Trophoblast cell (in vitro differentiated cells and primary cell): ENCODE measurements at regions not wholly inside any gene's neighbourhood (a gene's known extent, or its start where the extent isn't known, plus 50 kb on each side); places are given as distances from the start of the nearest gene placed in this dataset.

Experiments used
- DNase-seq, 2 donors: peaks; one replicate each; pipeline ENCODE4 v3.0.0-alpha.2; 2016
- H2AFZ ChIP-seq: 2 replicates; pipeline ENCODE4 v1.6.1; 2013; ENCODE audit warnings: low read length, moderate library complexity, mild to moderate bottlenecking; ENCODE audit not compliant: insufficient read depth, poor library complexity
- H2AK5ac ChIP-seq: 2 replicates; pipeline ENCODE4 v1.6.1; 2013; ENCODE audit warnings: mild to moderate bottlenecking, low read length
- H2BK120ac ChIP-seq: 2 replicates; pipeline ENCODE4 v1.6.1; 2013; ENCODE audit warnings: low read length, mild to moderate bottlenecking, moderate library complexity; ENCODE audit not compliant: insufficient read depth, poor library complexity
- H2BK12ac ChIP-seq: 2 replicates; pipeline ENCODE4 v1.6.1; 2013; ENCODE audit warnings: mild to moderate bottlenecking, low read length, moderate library complexity
- H2BK5ac ChIP-seq: 2 replicates; pipeline ENCODE4 v1.6.1; 2013; ENCODE audit warnings: low read length, low read depth, moderate library complexity, mild to moderate bottlenecking; ENCODE audit not compliant: poor library complexity
- H3K14ac ChIP-seq: 2 replicates; pipeline ENCODE4 v1.6.1; 2013; ENCODE audit warnings: mild to moderate bottlenecking, low read length
- H3K18ac ChIP-seq: 2 replicates; pipeline ENCODE4 v1.6.1; 2013; ENCODE audit warnings: mild to moderate bottlenecking, low read length
- H3K23ac ChIP-seq: 2 replicates; pipeline ENCODE4 v1.6.1; 2013; ENCODE audit warnings: low read length
- H3K27ac ChIP-seq: 2 replicates; pipeline ENCODE4 v1.5.1; 2013; ENCODE audit warnings: low read depth, mild to moderate bottlenecking, inconsistent platforms, low read length, moderate library complexity
- H3K27me3 ChIP-seq: 2 replicates; pipeline ENCODE4 v1.6.1; 2013; ENCODE audit warnings: inconsistent platforms, mild to moderate bottlenecking, low read length, moderate library complexity; ENCODE audit not compliant: insufficient read depth
- H3K36me3 ChIP-seq, 2 experiments: 1 replicate in 1 of 2; 2 replicates in 1 of 2; pipeline ENCODE4 v1.6.1; 2013; ENCODE audit warnings: low read length in 2 of 2, mild to moderate bottlenecking in 2 of 2, moderate library complexity in 1 of 2; ENCODE audit not compliant: insufficient read depth in 2 of 2, control insufficient read depth in 1 of 2
- H3K4ac ChIP-seq: 2 replicates; pipeline ENCODE4 v1.6.1; 2013; ENCODE audit warnings: low read depth, mild to moderate bottlenecking, low read length, moderate library complexity
- H3K4me1 ChIP-seq, 2 experiments: 1 replicate in 1 of 2; 2 replicates in 1 of 2; pipeline ENCODE4 v1.6.1; 2013; ENCODE audit warnings: low read length in 2 of 2, mild to moderate bottlenecking in 2 of 2, moderate library complexity in 1 of 2; ENCODE audit not compliant: insufficient read depth in 2 of 2, control insufficient read depth in 1 of 2
- H3K4me2 ChIP-seq: 2 replicates; pipeline ENCODE4 v1.6.1; 2013; ENCODE audit warnings: inconsistent platforms, mild to moderate bottlenecking, low read length, moderate library complexity
- H3K4me3 ChIP-seq: 2 replicates; pipeline ENCODE4 v1.5.1; 2013; ENCODE audit warnings: mild to moderate bottlenecking, low read depth, low read length, inconsistent platforms
- H3K79me1 ChIP-seq: one replicate; pipeline ENCODE4 v1.6.1; 2013; ENCODE audit warnings: low read length
- H3K79me2 ChIP-seq: 2 replicates; pipeline ENCODE4 v1.6.1; 2013; ENCODE audit warnings: low read length, mild to moderate bottlenecking; ENCODE audit not compliant: control insufficient read depth, insufficient read depth, poor library complexity
- H3K9ac ChIP-seq: 2 replicates; pipeline ENCODE4 v1.6.1; 2013; ENCODE audit warnings: mild to moderate bottlenecking, low read length
- H3K9me3 ChIP-seq: 2 replicates; pipeline ENCODE4 v1.6.1; 2013; ENCODE audit warnings: low read depth, mild to moderate bottlenecking, control low read depth, inconsistent platforms, low read length; ENCODE audit not compliant: insufficient read depth
- H4K12ac ChIP-seq: 2 replicates; pipeline ENCODE4 v1.6.1; 2013; ENCODE audit warnings: low read depth, mild to moderate bottlenecking, low read length, moderate library complexity
- H4K8ac ChIP-seq: 2 replicates; pipeline ENCODE4 v1.6.1; 2013; ENCODE audit warnings: low read depth, mild to moderate bottlenecking, low read length, moderate library complexity
- H4K91ac ChIP-seq: one replicate; pipeline ENCODE4 v1.6.1; 2013; ENCODE audit warnings: low read depth, mild to moderate bottlenecking, low read length, moderate library complexity
- WGBS: extraction: QIAGEN DNeasy Blood & Tissue Kit; methylation state at CpG from one replicate; pipeline ENCODE4 v1.1.7; 2013; ENCODE audit warnings: missing lambda C conversion rate; ENCODE audit not compliant: insufficient read length, insufficient coverage; ENCODE audit errors: extremely low coverage; 5-methylcytosine and 5-hydroxymethylcytosine counted together

DNA sequence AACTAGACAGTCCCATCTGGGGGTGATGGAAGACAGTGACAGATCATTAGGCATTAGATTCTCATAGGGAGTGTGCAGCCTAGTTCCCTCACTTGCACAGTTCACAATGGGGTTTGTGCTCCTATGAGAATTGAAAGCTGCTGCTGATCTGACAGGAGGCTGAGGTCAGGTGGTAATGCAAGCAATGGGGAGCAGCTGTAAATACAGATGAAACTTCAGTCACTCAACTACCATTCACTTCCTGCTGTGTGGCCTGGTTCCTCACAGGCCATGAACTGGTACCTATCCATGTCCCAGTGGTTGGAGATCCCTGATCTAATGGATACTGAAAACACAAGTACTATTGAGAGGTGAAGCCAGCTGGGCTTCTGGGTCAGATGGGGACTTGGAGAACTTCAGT lies 72.5 kb downstream of the AGTR2 start:
- Histone ChIP-seq H3K4me1 (no peaks in the 10 kb centered on the region), H2BK120ac (no peak overlapping the region), H3K4me3 (no peak overlapping the region), H3K14ac (no peak overlapping the region), H3K18ac (no peak overlapping the region), H2BK12ac (no peak overlapping the region), H3K9me3 (no peaks in the 10 kb centered on the region), H3K4me2 (no peak overlapping the region), H3K4ac (no peak overlapping the region), H3K27me3 (no peaks in the 10 kb centered on the region), H4K8ac (no peak overlapping the region), H4K12ac (no peak overlapping the region), H2AFZ (no peak overlapping the region), H2BK5ac (no peak overlapping the region), H3K36me3 (no peaks in the 10 kb centered on the region), H2AK5ac (no peak overlapping the region), H3K79me1 (no peaks in the 10 kb centered on the region), H3K27ac (no peak overlapping the region), H3K79me2 (no peaks in the 10 kb centered on the region), H3K23ac (no peak overlapping the region), H3K9ac (no peak overlapping the region), H4K91ac (no peak overlapping the region)
- no peak for DNase-seq

DNA sequence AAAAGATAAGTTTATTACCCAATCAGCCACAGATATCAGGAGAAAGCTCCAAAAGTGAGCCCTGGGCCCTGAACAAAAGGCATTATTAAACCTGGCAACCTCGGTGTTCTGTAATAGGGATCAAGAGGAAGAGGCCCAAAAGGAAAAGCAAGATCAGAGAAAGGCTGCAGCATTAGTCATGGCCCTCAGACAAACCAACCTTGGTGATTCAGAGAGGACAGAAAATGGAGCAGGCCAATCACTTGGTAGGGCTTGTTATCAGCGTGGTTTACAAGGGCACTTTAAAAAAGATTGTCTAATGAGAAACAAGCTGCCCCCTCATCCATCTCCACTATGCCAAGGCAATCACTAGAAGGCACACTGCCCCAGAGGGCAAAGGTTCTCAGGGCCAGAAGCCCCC lies 75.7 kb downstream of the AGTR2 start:
- Histone ChIP-seq H4K8ac (no peak overlapping the region), H3K79me1 (no peaks in the 10 kb centered on the region), H4K12ac (no peak overlapping the region), H2AFZ (no peak overlapping the region), H3K79me2 (no peaks in the 10 kb centered on the region), H2BK5ac (no peak overlapping the region), H3K18ac (no peak overlapping the region), H3K9me3 (no peaks in the 10 kb centered on the region), H3K27ac (no peak overlapping the region), H2AK5ac (no peak overlapping the region), H4K91ac (no peak overlapping the region), H3K4me1 (no peaks in the 10 kb centered on the region), H2BK12ac (no peak overlapping the region), H3K9ac (no peak overlapping the region), H3K4me3 (no peak overlapping the region), H3K14ac (no peak overlapping the region), H3K4ac (no peak overlapping the region), H3K36me3 (no peaks in the 10 kb centered on the region), H3K4me2 (no peak overlapping the region), H3K27me3 (no peaks in the 10 kb centered on the region), H2BK120ac (no peak overlapping the region), H3K23ac (no peak overlapping the region)
- no CpG with 5 or more reads among the region's 2 CpGs for WGBS
- no peak for DNase-seq

GRCh38 chrX:116267511-116268040 lies 97.0 kb downstream of the AGTR2 start:
- Histone ChIP-seq H2AK5ac (no peak overlapping the region), H3K4me1 (no peaks in the 10 kb centered on the region), H3K4me2 (no peak overlapping the region), H4K12ac (no peak overlapping the region), H4K91ac (no peak overlapping the region), H3K9ac (no peak overlapping the region), H3K4ac (no peak overlapping the region), H2AFZ (no peak overlapping the region), H2BK5ac (no peak overlapping the region), H3K27ac (no peak overlapping the region), H3K14ac (no peak overlapping the region), H3K18ac (no peak overlapping the region), H3K27me3 (no peaks in the 10 kb centered on the region), H3K9me3 (no peaks in the 10 kb centered on the region), H4K8ac (no peak overlapping the region), H3K23ac (no peak overlapping the region), H3K79me1 (no peaks in the 10 kb centered on the region), H2BK12ac (no peak overlapping the region), H3K36me3 (no peaks in the 10 kb centered on the region), H3K4me3 (no peak overlapping the region), H2BK120ac (no peak overlapping the region), H3K79me2 (no peaks in the 10 kb centered on the region)
- no CpG with 5 or more reads among the region's 3 CpGs for WGBS
- no peak for DNase-seq

DNA sequence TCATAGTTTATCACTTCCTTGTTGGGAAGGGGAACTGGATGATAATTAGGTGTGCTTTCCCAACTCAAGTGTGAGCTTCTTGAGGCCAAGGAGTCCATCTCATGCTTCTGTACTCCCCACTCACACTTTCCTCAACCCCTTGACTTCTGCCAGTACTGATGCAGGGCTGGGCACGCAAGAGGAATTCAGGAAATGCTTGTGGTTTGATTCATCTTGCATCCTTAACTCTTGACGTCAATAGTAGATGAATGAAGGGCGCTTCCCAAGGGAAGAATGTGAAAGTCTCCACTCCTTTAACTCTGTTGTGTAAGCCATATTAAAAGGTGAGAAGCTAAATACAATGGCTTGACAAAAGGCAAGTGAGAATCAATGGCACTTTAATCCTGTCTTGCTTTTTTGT lies 101.8 kb downstream of the AGTR2 start:
- Histone ChIP-seq H2AFZ (no peak overlapping the region), H3K4me3 (no peak overlapping the region), H3K23ac (no peak overlapping the region), H2AK5ac (no peak overlapping the region), H2BK5ac (no peak overlapping the region), H2BK120ac (no peak overlapping the region), H3K18ac (no peak overlapping the region), H3K14ac (no peak overlapping the region), H3K9ac (no peak overlapping the region), H4K8ac (no peak overlapping the region), H4K12ac (no peak overlapping the region), H3K4me1 (no peaks in the 10 kb centered on the region), H3K4me2 (no peak overlapping the region), H4K91ac (no peak overlapping the region), H3K27ac (no peak overlapping the region), H2BK12ac (no peak overlapping the region), H3K27me3 (no peaks in the 10 kb centered on the region), H3K4ac (no peak overlapping the region), H3K36me3 (no peaks in the 10 kb centered on the region), H3K79me1 (no peaks in the 10 kb centered on the region), H3K9me3 (no peaks in the 10 kb centered on the region), H3K79me2 (no peaks in the 10 kb centered on the region)
- DNase-seq = peak in 1 of 2 donors; percentile 60
- WGBS = no CpG with 5 or more reads among the region's 3 CpGs
